Mesothelial cell of epicardium (in vitro differentiated cells): ENCODE measurements at regions not wholly inside any gene's neighbourhood (a gene's known extent, or its start where the extent isn't known, plus 50 kb on each side); places are given as distances from the start of the nearest gene placed in this dataset.

Experiments used
- DNase-seq, 2 experiments: peaks; one replicate each; pipeline ENCODE4 v3.0.0; 2021; ENCODE audit warnings: low spot score in 2 of 2; ENCODE audit not compliant: unreplicated experiment in 2 of 2
- H3K27ac Mint-ChIP-seq: 2 replicates; pipeline ENCODE4 v1.8.0; 2021; ENCODE audit warnings: mixed read lengths
- H3K27me3 Mint-ChIP-seq: 2 replicates; pipeline ENCODE4 v1.8.0; 2021; ENCODE audit warnings: low read depth, mixed read lengths
- H3K36me3 Mint-ChIP-seq: 2 replicates; pipeline ENCODE4 v1.8.0; 2021; ENCODE audit warnings: mixed read lengths
- H3K4me1 Mint-ChIP-seq: 2 replicates; pipeline ENCODE4 v1.8.0; 2021; ENCODE audit warnings: mixed read lengths
- H3K4me3 Mint-ChIP-seq: 2 replicates; pipeline ENCODE4 v1.8.0; 2021; ENCODE audit warnings: mild to moderate bottlenecking, moderate library complexity, mixed read lengths
- H3K9me3 Mint-ChIP-seq: 2 replicates; pipeline ENCODE4 v1.8.0; 2021; ENCODE audit warnings: mixed read lengths
- TF ChIP-seq, protein P1 (sequence below): fragments of 200-600 bp; sonication (generic); IDR thresholded peaks from one replicate; pipeline ENCODE4 v1.5.0; 2021; ENCODE audit warnings: antibody characterized with exemption; ENCODE audit not compliant: unreplicated experiment

GRCh38 chr13:26501641-26502040, 55.8 kb upstream of the WASF3 start:
- peaks cover 3% of the 10 kb centered on the region for H3K4me1 Mint-ChIP-seq
- H3K9me3 Mint-ChIP-seq = no peaks in the 10 kb centered on the region
- no peak overlapping the region for H3K4me3 Mint-ChIP-seq
- no peak overlapping the region for H3K27ac Mint-ChIP-seq
- H3K36me3 Mint-ChIP-seq = no peaks in the 10 kb centered on the region
- TF ChIP-seq, protein P1, sequence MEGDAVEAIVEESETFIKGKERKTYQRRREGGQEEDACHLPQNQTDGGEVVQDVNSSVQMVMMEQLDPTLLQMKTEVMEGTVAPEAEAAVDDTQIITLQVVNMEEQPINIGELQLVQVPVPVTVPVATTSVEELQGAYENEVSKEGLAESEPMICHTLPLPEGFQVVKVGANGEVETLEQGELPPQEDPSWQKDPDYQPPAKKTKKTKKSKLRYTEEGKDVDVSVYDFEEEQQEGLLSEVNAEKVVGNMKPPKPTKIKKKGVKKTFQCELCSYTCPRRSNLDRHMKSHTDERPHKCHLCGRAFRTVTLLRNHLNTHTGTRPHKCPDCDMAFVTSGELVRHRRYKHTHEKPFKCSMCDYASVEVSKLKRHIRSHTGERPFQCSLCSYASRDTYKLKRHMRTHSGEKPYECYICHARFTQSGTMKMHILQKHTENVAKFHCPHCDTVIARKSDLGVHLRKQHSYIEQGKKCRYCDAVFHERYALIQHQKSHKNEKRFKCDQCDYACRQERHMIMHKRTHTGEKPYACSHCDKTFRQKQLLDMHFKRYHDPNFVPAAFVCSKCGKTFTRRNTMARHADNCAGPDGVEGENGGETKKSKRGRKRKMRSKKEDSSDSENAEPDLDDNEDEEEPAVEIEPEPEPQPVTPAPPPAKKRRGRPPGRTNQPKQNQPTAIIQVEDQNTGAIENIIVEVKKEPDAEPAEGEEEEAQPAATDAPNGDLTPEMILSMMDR = no peak
- H3K27me3 Mint-ChIP-seq = no peaks in the 10 kb centered on the region
- no peak for DNase-seq

GRCh38 chr13:26502826-26503225, 54.7 kb upstream of the WASF3 start:
- DNase-seq = no peak
- no peak overlapping the region for H3K4me3 Mint-ChIP-seq
- no peaks in the 10 kb centered on the region for H3K27me3 Mint-ChIP-seq
- peaks cover 3% of the 10 kb centered on the region for H3K4me1 Mint-ChIP-seq
- no peaks in the 10 kb centered on the region for H3K36me3 Mint-ChIP-seq
- TF ChIP-seq, protein P1 = no peak
- no peak overlapping the region for H3K27ac Mint-ChIP-seq
- H3K9me3 Mint-ChIP-seq = peaks cover 8% of the 10 kb centered on the region

GRCh38 chr13:26503826-26504594, 53.5 kb upstream of the WASF3 start:
- Mint-ChIP-seq H3K4me3 (no peak overlapping the region), H3K36me3 (no peaks in the 10 kb centered on the region), H3K27ac (no peak overlapping the region), H3K4me1 (no peaks in the 10 kb centered on the region), H3K27me3 (no peaks in the 10 kb centered on the region), H3K9me3 (peaks cover 13% of the 10 kb centered on the region)
- TF ChIP-seq, protein P1 = no peak
- no peak for DNase-seq
